PC-3 (cell line): ENCODE measurements at regions not wholly inside any gene's neighbourhood (a gene's known extent, or its start where the extent isn't known, plus 50 kb on each side); places are given as distances from the start of the nearest gene placed in this dataset.

Experiments used
- ATAC-seq: fragments of 200-7000 bp; cut with Tn5 transposase; 2 replicates; pipeline ENCODE4 v1.9.1; 2020; ENCODE audit warnings: mild to moderate bottlenecking, moderate library complexity
- BruUV-seq: library from RNA; stranded (reverse); fragments of 400-500 nt; replicated peaks from 2 replicates; lab custom pipeline; 2021; lab: Mats Ljungman, UMichigan
- CTCF ChIA-PET: fragments of 300-600 bp; sonication (Branson Sonifier 250); formaldehyde crosslinking; loops from one replicate; lab custom pipeline; 2022; ENCODE audit warnings: antibody characterized with exemption; lab: Charles Lee
- POLR2A ChIA-PET: fragments of 300-600 bp; sonication (Branson Sonifier 250); formaldehyde crosslinking; loops from one replicate; lab custom pipeline; 2022; ENCODE audit warnings: antibody characterized with exemption; ENCODE audit not compliant: unreplicated experiment; lab: Charles Lee
- DNase-seq: peaks from one replicate; pipeline ENCODE4 v3.0.0-alpha.2; 2015
- H2AFZ ChIP-seq: fragments of 300-600 bp; sonication (generic); 2 replicates; pipeline ENCODE4 v1.6.0; 2016; ENCODE audit warnings: antibody characterized with exemption, low read length
- H3F3A ChIP-seq: fragments of 300-600 bp; sonication (generic); one replicate; pipeline ENCODE4 v1.6.0; 2017; ENCODE audit warnings: antibody characterized with exemption, low read length, control low read depth, mild to moderate bottlenecking; ENCODE audit not compliant: unreplicated experiment
- H3K27ac ChIP-seq: fragments of 300-600 bp; sonication (generic); 2 replicates; pipeline ENCODE4 v1.5.1; 2016; ENCODE audit warnings: mild to moderate bottlenecking, low read length
- H3K27me3 ChIP-seq: fragments of 300-600 bp; sonication (generic); 2 replicates; pipeline ENCODE4 v1.6.1; 2016; ENCODE audit warnings: low read length, mixed read lengths
- H3K36me3 ChIP-seq: fragments of 300-600 bp; sonication (generic); 2 replicates; pipeline ENCODE4 v1.6.1; 2016; ENCODE audit warnings: low read depth, mixed run types, low read length, mixed read lengths
- H3K4me1 ChIP-seq: fragments of 300-600 bp; sonication (generic); 2 replicates; pipeline ENCODE4 v1.5.1; 2016; ENCODE audit warnings: low read length; ENCODE audit not compliant: insufficient read depth
- H3K4me2 ChIP-seq: fragments of 300-600 bp; sonication (generic); 2 replicates; pipeline ENCODE4 v1.6.0; 2016; ENCODE audit warnings: low read length
- H3K4me3 ChIP-seq: fragments of 300-600 bp; sonication (generic); 2 replicates; pipeline ENCODE4 v1.5.1; 2016; ENCODE audit warnings: mild to moderate bottlenecking, low read length, mixed read lengths
- H3K79me2 ChIP-seq: fragments of 300-600 bp; sonication (generic); 2 replicates; pipeline ENCODE4 v1.6.1; 2017; ENCODE audit warnings: low read length, mixed read lengths
- H3K9ac ChIP-seq: fragments of 300-600 bp; sonication (generic); 2 replicates; pipeline ENCODE4 v1.6.0; 2016; ENCODE audit warnings: mild to moderate bottlenecking, low read length
- H3K9me2 ChIP-seq: fragments of 300-600 bp; sonication (generic); replicated peaks from 2 replicates; pipeline ENCODE4 v1.6.1; 2016; ENCODE audit warnings: mixed run types, low read length, mixed read lengths
- H3K9me3 ChIP-seq: fragments of 300-600 bp; sonication (generic); 2 replicates; pipeline ENCODE4 v1.6.1; 2016; ENCODE audit warnings: low read length, mixed read lengths
- H4K20me1 ChIP-seq: fragments of 300-600 bp; sonication (generic); 2 replicates; pipeline ENCODE4 v1.6.1; 2016; ENCODE audit warnings: low read length, mixed read lengths
- CTCF ChIP-seq: fragments of 300-600 bp; sonication (generic); conservative IDR thresholded peaks from 2 replicates; pipeline ENCODE4 v1.5.1; 2017; ENCODE audit warnings: antibody characterized with exemption, low read depth, mild to moderate bottlenecking, low read length
- EZH2 ChIP-seq: fragments of 300-600 bp; sonication (generic); IDR thresholded peaks from one replicate; pipeline ENCODE4 v1.6.1; 2017; ENCODE audit warnings: antibody characterized with exemption, mild to moderate bottlenecking, low read length; ENCODE audit not compliant: unreplicated experiment
- EZH2phosphoT487 ChIP-seq: fragments of 300-600 bp; sonication (generic); IDR thresholded peaks from 2 replicates; pipeline ENCODE4 v1.6.1; 2018; ENCODE audit warnings: mild to moderate bottlenecking, antibody characterized with exemption, low read length, borderline replicate concordance
- intact Hi-C: fragments of 100-400 bp; cut with micrococcal nuclease; formaldehyde crosslinking; loops from 2 replicates; pipeline ENCODE4 v1.9.0; 2023

- intact Hi-C loops, result no loop called here
- H3K36me3 ChIP-seq, result no peaks in the 10 kb centered on the region
- POLR2A ChIA-PET, result no interaction called here
- CTCF ChIA-PET, result no interaction called here
- no peaks in the 10 kb centered on the region for H3K4me1 ChIP-seq
- H3K9me2 ChIP-seq, result no peaks in the 10 kb centered on the region
- no peaks in the 10 kb centered on the region for H3K79me2 ChIP-seq
- H3K27me3 ChIP-seq, result peaks cover 15% of the 10 kb centered on the region
- H3K4me2 ChIP-seq, result no peak overlapping the region
- TF ChIP-seq EZH2 (no peak), CTCF (peak; percentile 25; the same call in 1 of the 2 replicates), EZH2phosphoT487 (no peak)
- DNase-seq (no peak), ATAC-seq (no peak)
- BruUV-seq, result no TSS peak
- H3K4me3 ChIP-seq, result no peak overlapping the region
- no peak overlapping the region for H3K9ac ChIP-seq
- H2AFZ ChIP-seq, result no peak overlapping the region
- no peaks in the 10 kb centered on the region for H3F3A ChIP-seq
- no peak overlapping the region for H3K27ac ChIP-seq
- H4K20me1 ChIP-seq, result no peaks in the 10 kb centered on the region
- no peaks in the 10 kb centered on the region for H3K9me3 ChIP-seq
These were observed 94.3 kb downstream of the ERCC5 start for GRCh38 chr13:102940143-102940542.

GRCh38 chr13:102935896-102936321 lies 90.1 kb downstream of the ERCC5 start:
- no peak overlapping the region for H3K9ac ChIP-seq
- intact Hi-C loops, result no loop called here
- no peaks in the 10 kb centered on the region for H3K36me3 ChIP-seq
- peaks cover 7% of the 10 kb centered on the region; the same call in 1 of the 2 replicates for H3K27me3 ChIP-seq
- no peak overlapping the region for H3K4me3 ChIP-seq
- CTCF ChIA-PET, result no interaction called here
- no peak for TF ChIP-seq CTCF
- no peak for TF ChIP-seq EZH2phosphoT487
- TF ChIP-seq EZH2, result no peak
- POLR2A ChIA-PET, result no interaction called here
- BruUV-seq, result no TSS peak
- no peak overlapping the region for H3K27ac ChIP-seq
- H3K4me2 ChIP-seq, result no peak overlapping the region
- no peaks in the 10 kb centered on the region for H3K4me1 ChIP-seq
- no peaks in the 10 kb centered on the region for H3F3A ChIP-seq
- H3K9me2 ChIP-seq, result no peaks in the 10 kb centered on the region
- ATAC-seq (no peak), DNase-seq (no peak)
- H4K20me1 ChIP-seq, result no peaks in the 10 kb centered on the region
- H3K79me2 ChIP-seq, result no peaks in the 10 kb centered on the region
- no peak overlapping the region for H2AFZ ChIP-seq
- H3K9me3 ChIP-seq, result no peaks in the 10 kb centered on the region

- Histone ChIP-seq H3K27me3 (peaks cover 7% of the 10 kb centered on the region; the same call in 1 of the 2 replicates), H3K9me2 (no peaks in the 10 kb centered on the region), H3K4me2 (no peak overlapping the region), H3K9me3 (no peaks in the 10 kb centered on the region), H3K27ac (no peak overlapping the region), H3K9ac (no peak overlapping the region), H2AFZ (no peak overlapping the region), H3F3A (no peaks in the 10 kb centered on the region), H3K79me2 (no peaks in the 10 kb centered on the region), H3K36me3 (no peaks in the 10 kb centered on the region), H3K4me3 (no peak overlapping the region), H3K4me1 (no peaks in the 10 kb centered on the region), H4K20me1 (no peaks in the 10 kb centered on the region)
- no TSS peak for BruUV-seq
- ATAC-seq (no peak), DNase-seq (no peak)
- ChIA-PET POLR2A (no interaction called here), CTCF (no interaction called here)
- TF ChIP-seq EZH2phosphoT487, result no peak
- TF ChIP-seq EZH2, result no peak
- no peak for TF ChIP-seq CTCF
- intact Hi-C loops, result no loop called here
These were observed 87.7 kb downstream of the ERCC5 start for GRCh38 chr13:102933523-102933922.
